DOHH2 (cell line): ENCODE measurements at regions not wholly inside any gene's neighbourhood (a gene's known extent, or its start where the extent isn't known, plus 50 kb on each side); places are given as distances from the start of the nearest gene placed in this dataset.

Source experiments
- H3F3A ChIP-seq: fragments of 200-600 bp; sonication (generic), shearing (Covaris generic); 2 replicates; pipeline ENCODE4 v1.6.0; 2016; ENCODE audit warnings: antibody characterized with exemption, mild to moderate bottlenecking; ENCODE audit not compliant: control insufficient read depth, insufficient read depth
- H3K27ac ChIP-seq: fragments of 200-600 bp; sonication (generic); 2 replicates; pipeline ENCODE4 v1.5.1; 2014; ENCODE audit warnings: low read depth, mild to moderate bottlenecking, low read length, moderate library complexity
- H3K27me3 ChIP-seq: fragments of 200-600 bp; sonication (generic); 2 replicates; pipeline ENCODE4 v1.6.1; 2014; ENCODE audit warnings: mild to moderate bottlenecking, low read length, mixed read lengths; ENCODE audit not compliant: control insufficient read depth
- H3K36me3 ChIP-seq: fragments of 200-600 bp; sonication (generic); 2 replicates; pipeline ENCODE4 v1.6.1; 2014; ENCODE audit warnings: mild to moderate bottlenecking, low read length, moderate library complexity, mixed read lengths; ENCODE audit not compliant: control insufficient read depth
- H3K4me1 ChIP-seq: fragments of 200-600 bp; sonication (generic); 2 replicates; pipeline ENCODE4 v1.6.1; 2014; ENCODE audit warnings: mild to moderate bottlenecking, low read length, mixed read lengths; ENCODE audit not compliant: control insufficient read depth
- H3K4me2 ChIP-seq: fragments of 200-600 bp; sonication (generic); 2 replicates; pipeline ENCODE4 v1.6.0; 2014; ENCODE audit warnings: mild to moderate bottlenecking, low read length, moderate library complexity
- H3K4me3 ChIP-seq: fragments of 200-600 bp; sonication (generic); 2 replicates; pipeline ENCODE4 v1.5.1; 2014; ENCODE audit warnings: mild to moderate bottlenecking, low read length, mixed read lengths
- H3K79me2 ChIP-seq: fragments of 200-600 bp; sonication (generic); 2 replicates; pipeline ENCODE4 v1.6.1; 2014; ENCODE audit warnings: mild to moderate bottlenecking, low read length, mixed read lengths; ENCODE audit not compliant: control insufficient read depth
- H3K9me2 ChIP-seq: fragments of 200-600 bp; sonication (generic); replicated peaks from 2 replicates; pipeline ENCODE4 v1.6.1; 2014; ENCODE audit warnings: mild to moderate bottlenecking, low read length, mixed read lengths; ENCODE audit not compliant: control insufficient read depth
- H3K9me3 ChIP-seq: fragments of 200-600 bp; sonication (generic); 2 replicates; pipeline ENCODE4 v1.6.1; 2014; ENCODE audit warnings: antibody characterized with exemption, low read length, mixed read lengths; ENCODE audit not compliant: control insufficient read depth, insufficient read depth
- H4K20me1 ChIP-seq: fragments of 200-600 bp; sonication (generic); 2 replicates; pipeline ENCODE4 v1.6.0; 2014; ENCODE audit warnings: low read depth, mild to moderate bottlenecking, antibody characterized with exemption, low read length, moderate library complexity; ENCODE audit not compliant: control insufficient read depth, insufficient read depth
- CTCF ChIP-seq: fragments of 200-600 bp; sonication (generic); IDR thresholded peaks from one replicate; pipeline ENCODE4 v1.5.1; 2014; ENCODE audit warnings: antibody characterized with exemption, mild to moderate bottlenecking, low read depth, low read length; ENCODE audit not compliant: poor library complexity, severe bottlenecking
- EZH2phosphoT487 ChIP-seq: fragments of 200-600 bp; sonication (generic); IDR thresholded peaks from 2 replicates; pipeline ENCODE4 v1.6.1; 2017; ENCODE audit warnings: borderline replicate concordance, mild to moderate bottlenecking, antibody characterized with exemption, low read length, moderate library complexity, mixed read lengths

- Histone ChIP-seq H3K27ac (no peak overlapping the region), H3K4me3 (no peak overlapping the region), H3F3A (no peaks in the 10 kb centered on the region), H3K9me2 (no peaks in the 10 kb centered on the region), H3K4me2 (no peak overlapping the region), H3K27me3 (no peaks in the 10 kb centered on the region), H3K4me1 (no peaks in the 10 kb centered on the region), H4K20me1 (no peaks in the 10 kb centered on the region), H3K36me3 (no peaks in the 10 kb centered on the region), H3K9me3 (no peaks in the 10 kb centered on the region), H3K79me2 (no peaks in the 10 kb centered on the region)
- no peak for TF ChIP-seq EZH2phosphoT487
- TF ChIP-seq CTCF = no peak
These were observed 404.1 kb upstream of the ACVR2A start for GRCh38 chr2:147440734-147441133.

DNA sequence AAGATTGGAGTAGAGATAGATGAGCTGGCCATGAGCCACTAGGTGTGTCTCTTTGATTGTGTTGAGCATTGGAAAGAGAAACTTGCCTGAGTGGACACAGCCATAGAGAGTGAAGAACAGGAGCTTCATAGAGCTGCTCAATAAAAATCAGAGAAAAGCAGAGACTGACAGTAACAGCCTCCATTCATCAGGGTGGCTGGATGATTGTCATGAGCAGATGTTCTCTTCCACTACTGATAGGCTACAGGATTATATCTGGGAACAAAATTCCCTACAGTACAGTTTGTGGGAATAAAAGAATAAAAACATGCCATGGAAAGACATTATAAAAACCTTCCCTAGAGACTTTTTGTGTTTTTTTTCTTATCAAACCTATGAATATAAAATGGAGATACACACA, 404.8 kb upstream of the ACVR2A start:
- H3K4me1 ChIP-seq = no peaks in the 10 kb centered on the region
- no peak overlapping the region for H3K4me2 ChIP-seq
- no peaks in the 10 kb centered on the region for H3F3A ChIP-seq
- H4K20me1 ChIP-seq = no peaks in the 10 kb centered on the region
- no peaks in the 10 kb centered on the region for H3K36me3 ChIP-seq
- TF ChIP-seq EZH2phosphoT487 = no peak
- TF ChIP-seq CTCF = no peak
- no peaks in the 10 kb centered on the region for H3K9me2 ChIP-seq
- no peaks in the 10 kb centered on the region for H3K9me3 ChIP-seq
- H3K27ac ChIP-seq = no peak overlapping the region
- no peaks in the 10 kb centered on the region for H3K79me2 ChIP-seq
- no peaks in the 10 kb centered on the region for H3K27me3 ChIP-seq
- H3K4me3 ChIP-seq = no peak overlapping the region

- Histone ChIP-seq H3K27ac (no peak overlapping the region), H3K4me3 (no peak overlapping the region), H3F3A (no peaks in the 10 kb centered on the region), H3K9me3 (no peaks in the 10 kb centered on the region), H3K27me3 (no peaks in the 10 kb centered on the region), H3K9me2 (no peaks in the 10 kb centered on the region), H4K20me1 (no peaks in the 10 kb centered on the region), H3K79me2 (no peaks in the 10 kb centered on the region), H3K36me3 (no peaks in the 10 kb centered on the region), H3K4me2 (no peak overlapping the region), H3K4me1 (no peaks in the 10 kb centered on the region)
- no peak for TF ChIP-seq EZH2phosphoT487
- no peak for TF ChIP-seq CTCF
These were observed 405.9 kb upstream of the ACVR2A start for GRCh38 chr2:147438882-147439281.

DNA sequence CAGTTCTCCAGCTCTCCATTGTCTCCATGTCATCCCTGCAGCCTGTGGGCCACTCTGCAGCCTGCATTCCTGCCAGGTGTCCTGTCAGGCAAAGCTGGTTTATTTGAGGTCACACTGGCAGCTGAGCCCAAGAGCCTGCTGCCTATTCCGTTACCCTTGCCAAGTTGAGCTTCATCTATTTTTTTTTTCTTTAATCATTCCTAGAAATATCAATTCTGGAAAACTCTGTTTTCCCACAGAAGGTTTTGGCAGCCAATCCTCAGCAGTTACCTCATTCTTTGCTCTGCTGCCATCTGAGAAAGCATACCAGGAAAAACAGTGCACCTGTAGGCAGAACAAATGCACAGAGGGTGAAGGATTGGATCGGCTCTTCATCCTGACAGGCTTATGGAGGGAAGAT, 411.0 kb upstream of the ACVR2A start:
- Histone ChIP-seq H3K4me3 (no peak overlapping the region), H3K79me2 (no peaks in the 10 kb centered on the region), H4K20me1 (no peaks in the 10 kb centered on the region), H3K36me3 (no peaks in the 10 kb centered on the region), H3K27ac (no peak overlapping the region), H3K4me2 (no peak overlapping the region), H3F3A (no peaks in the 10 kb centered on the region), H3K9me3 (no peaks in the 10 kb centered on the region), H3K27me3 (no peaks in the 10 kb centered on the region), H3K9me2 (no peaks in the 10 kb centered on the region), H3K4me1 (no peaks in the 10 kb centered on the region)
- TF ChIP-seq EZH2phosphoT487 = no peak
- no peak for TF ChIP-seq CTCF
